ENCODE measurements at regions not wholly inside any gene's neighbourhood (a gene's known extent, or its start where the extent isn't known, plus 50 kb on each side); places are given as distances from the start of the nearest gene placed in this dataset.

- TF ChIP-seq CREB1 (CRISPR knock-in tag; IDR thresholded peaks at IDR 0.05; ENCODE audit: low read depth), result no peak
- TF ChIP-seq CTCF (conservative IDR thresholded peaks at IDR 0.05; ENCODE audit: low read depth in 2 of 2), result no peak
Observed at GRCh38 chr14:103187911-103188310, 64.7 kb downstream of the TNFAIP2 start.

Data from GM23338 (cell line).